Inferior parietal cortex (tissue), 1 donor: ENCODE measurements at regions not wholly inside any gene's neighbourhood (a gene's known extent, or its start where the extent isn't known, plus 50 kb on each side); places are given as distances from the start of the nearest gene placed in this dataset.

ENCODE experiments used
- DNase-seq: peaks from one replicate; pipeline ENCODE4 v3.0.0-alpha.2; 2016; ENCODE audit errors: extremely low spot score

DNA sequence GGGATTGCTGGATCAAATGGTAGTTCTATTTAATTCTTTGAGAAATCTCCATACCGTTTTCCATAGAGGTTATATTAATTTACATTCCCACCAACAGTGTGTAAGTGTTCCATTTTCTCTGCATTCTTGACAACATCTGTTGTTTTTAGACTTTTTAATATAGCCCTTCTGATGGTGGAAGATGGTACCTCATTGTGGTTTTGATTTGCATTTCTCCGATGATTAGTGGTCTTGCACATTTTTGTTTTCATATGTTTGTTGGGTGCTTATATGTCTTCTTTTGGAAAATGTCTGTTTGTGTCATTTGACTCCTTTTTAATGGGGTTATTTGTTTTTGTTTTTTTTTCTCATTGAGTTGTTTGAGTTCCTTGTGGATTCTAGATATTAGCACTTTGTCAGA lies 75.3 kb upstream of the PUDP start:
- DNase-seq, result no peak

DNA sequence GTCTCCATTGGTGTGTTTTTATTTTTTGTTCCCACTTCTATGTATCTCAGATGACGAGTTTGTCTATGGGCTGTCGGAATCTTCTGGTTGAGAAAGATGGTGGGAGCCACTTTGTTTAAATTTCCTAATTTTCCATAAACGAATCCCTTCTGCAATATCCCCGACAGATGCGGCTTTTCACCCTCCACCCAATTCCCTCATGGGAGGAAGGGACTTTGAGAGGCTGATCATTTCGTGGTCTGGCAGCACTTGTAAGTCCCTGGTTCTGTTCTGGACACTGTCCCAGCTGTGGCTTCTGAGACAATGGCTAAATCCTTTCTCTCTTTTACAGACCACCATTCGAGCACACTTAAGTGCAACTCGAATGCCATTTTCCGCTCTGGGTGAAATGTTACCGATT lies 72.2 kb upstream of the PUDP start:
- DNase-seq, result no peak

DNA sequence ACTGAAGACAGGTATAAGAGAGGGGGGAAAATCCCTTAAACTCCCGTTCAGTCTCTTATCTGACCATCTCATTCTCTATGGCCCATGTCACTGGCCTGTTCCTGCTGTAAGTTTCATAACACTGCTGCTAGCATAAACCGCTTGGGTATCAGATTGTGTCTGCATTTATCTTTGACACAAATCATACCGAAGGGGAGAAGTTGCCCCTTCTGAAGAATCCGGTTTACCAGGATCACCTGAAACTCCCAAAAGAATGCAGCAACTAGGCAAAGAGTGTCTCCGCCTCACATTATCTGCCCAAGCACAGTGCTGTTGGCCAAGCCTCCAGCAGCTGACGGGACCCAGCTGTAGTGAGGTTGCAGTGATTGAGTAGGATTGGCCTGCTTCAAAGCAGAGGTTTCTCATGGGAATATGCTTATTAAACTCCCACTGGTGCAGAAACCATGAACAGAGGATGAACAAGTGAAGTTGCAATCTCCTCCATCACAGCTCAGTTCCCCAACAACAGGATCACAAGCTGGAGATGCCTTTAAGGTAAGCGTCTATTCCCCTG lies 71.3 kb upstream of the PUDP start:
- no peak for DNase-seq

DNA sequence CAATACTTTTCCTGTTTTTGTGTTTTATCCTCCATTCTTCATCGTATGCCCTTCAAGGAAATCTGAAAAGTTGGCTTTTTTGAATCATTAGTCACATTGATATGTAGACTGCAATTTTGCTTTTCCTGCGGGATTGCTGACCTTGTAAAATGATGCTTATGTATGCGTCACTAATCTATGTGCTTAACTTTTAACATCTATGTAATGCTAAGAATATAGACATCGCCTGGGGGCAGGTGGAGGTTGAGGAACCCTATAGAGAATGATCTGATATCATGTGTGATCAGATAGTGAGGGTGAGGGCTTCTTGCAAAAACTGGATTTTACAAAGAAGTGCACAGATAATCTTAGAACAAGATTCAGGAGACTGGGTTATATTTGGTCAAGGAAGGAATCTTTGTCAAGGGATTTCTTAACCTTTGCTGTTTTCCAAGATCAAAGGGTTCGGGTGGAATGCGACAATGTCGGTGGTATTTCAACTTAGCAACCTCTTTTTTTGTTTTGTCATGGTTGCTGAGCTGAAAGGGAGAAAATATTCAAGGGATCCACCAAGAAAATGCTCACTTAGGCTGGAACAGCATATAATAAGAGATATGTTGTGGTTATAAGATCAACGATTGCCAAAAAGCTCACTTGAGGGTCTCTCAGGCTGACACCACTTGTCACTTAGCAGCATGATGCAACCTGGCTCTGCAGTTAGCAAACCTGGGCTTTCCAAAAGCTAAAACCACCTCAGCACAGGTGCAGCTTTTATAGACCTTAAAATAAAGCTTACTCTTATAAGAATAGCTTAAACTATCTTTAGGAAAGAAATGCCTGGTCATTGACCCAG lies 70.6 kb upstream of the PUDP start:
- no peak for DNase-seq

DNA sequence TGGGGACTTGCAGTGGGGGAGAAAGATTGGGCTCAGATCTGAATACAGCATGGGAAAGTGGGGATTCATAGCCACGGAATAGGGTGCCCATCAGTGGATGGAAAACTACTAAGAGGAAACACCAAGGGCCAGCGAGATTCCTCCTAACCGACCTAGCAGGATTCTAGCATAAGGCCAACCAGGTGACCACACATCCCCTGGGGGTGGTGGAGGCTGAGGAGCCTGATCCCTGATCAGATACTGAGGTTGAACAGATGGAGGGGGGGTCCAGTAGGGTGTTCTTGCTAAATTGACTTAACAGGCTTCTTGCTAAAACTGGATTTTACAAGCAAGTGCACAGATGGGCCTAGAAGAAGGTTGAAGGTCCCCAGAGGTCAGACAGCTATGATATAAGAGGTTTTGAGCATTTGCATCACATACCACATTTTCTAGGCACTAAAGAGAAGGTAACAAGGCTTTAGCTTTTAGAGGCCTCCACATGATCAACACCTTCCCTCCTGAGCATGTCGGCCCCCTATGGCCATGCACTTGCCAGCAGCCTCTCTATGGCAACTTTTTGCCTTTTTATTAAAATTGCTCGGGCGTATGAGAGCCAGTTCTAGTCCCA lies 69.1 kb upstream of the PUDP start:
- no peak for DNase-seq

DNA sequence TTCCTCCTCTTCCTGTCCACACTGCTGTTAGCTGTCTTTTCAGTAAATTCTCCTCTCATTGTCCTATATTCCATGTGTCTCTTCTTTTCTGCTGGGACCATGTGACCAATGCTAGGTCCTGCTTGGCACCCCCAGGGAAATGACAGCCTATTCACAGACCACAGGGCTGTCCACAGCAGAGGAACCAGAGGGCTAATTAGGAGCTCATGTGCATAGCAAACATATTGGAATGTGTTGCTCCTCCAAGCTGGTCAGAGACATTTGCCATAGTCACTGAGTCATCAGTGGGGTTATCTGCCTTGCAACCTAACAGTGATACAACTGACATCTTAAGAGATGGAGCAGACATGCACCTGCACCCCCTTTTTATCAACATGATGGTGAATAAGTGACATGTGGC lies 67.9 kb upstream of the PUDP start:
- DNase-seq, result no peak

DNA sequence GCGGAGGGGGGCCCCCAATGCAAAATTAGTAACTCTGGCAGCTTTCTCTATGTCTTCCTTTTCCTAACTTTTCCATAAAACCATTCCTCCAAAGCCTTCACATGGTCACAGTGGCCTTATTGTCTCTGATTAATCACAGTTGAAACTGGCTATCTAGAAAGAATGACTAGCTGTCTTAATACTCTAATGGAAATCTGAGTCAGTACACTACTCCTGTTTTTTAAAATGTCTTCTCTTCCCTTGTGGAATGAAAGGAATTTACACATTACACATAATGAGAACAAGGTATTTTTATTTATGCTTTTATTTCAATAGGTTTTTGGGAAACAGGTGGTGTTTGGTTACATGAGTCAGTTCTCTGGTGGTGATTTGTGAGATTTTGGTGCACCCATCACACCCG lies 66.3 kb upstream of the PUDP start:
- no peak for DNase-seq

DNA sequence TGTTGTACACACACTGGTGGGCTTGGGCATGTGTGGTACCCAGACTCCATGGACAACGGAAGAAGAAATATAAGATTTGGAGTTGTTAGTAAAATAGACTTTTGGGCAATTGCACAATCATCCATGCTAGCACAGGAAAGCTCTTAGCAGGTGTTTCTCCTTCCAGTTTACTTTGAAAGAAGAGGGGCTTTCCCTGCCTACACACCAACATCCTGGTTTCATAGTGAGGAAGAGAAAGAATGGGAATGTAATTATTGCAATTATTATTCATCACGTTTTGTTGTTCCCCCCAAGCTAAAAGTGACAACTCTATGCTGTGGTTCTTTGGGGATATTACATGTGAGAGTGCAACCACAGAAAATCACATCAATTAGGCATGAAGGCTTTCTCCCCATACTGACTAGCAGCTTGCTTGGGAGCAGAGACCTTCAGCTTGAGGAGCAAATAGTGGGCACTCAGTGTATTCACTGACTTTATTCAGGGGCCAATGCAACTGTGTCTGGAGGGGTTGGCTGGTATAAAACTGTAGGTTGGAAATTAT lies 57.2 kb upstream of the PUDP start:
- DNase-seq, result no peak

DNA sequence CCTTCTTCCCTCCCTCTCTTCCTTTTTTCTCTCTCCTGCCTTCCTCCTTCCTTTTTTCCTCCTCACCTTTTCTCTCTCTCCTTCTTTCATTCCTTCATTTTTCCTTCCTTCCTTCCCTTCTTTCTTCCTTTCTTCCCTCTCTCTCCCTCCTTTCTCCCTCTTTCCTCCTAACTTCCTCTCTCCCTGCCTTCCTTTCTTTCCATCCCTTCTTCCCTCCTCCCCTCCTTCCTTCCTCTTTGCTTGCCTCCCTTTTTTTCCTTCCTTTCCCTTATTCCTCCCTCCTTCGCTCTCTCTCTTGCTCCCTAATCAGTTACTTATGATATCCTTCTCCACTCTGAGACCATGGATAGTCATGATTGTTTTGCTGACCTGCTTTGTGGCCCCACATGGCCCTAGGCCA lies 56.7 kb upstream of the PUDP start:
- no peak for DNase-seq

DNA sequence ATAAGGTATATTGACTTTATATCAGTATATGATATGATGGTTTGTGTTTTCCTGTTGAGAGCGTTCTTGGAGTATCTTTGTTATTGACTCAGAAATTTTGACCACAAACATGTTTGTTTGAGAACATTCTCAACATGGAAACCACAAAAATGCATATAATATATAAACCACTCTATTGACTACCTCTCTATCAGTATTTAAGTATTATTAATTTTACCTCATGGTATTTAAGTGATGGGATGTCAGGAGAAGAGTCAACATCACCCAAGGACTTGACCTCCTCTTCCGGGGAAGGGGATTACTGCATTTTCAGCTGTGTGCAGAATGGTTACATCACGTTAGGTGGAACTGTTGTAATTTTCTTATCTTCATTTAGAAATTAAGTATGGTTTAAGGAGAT lies 54.3 kb upstream of the PUDP start:
- DNase-seq, result no peak

DNA sequence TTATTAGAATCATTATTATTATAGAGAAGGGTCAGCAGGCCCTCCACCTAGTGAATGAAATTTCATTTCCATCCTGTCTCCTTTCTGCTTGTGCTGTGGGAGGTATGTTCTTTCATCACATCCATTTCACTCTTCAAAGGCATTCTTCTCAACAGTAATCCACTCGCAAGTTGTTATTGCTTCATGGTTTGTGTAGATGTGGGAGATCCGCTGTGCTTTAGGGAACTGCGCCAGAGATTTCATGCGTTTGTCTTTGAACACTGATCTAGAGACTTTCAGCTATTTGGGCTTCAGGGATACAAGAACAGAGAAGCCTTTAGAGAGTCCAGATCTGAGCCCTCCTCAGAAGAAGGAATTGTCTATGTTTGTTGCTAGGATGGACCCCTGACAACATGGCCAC lies 53.5 kb upstream of the PUDP start:
- no peak for DNase-seq

DNA sequence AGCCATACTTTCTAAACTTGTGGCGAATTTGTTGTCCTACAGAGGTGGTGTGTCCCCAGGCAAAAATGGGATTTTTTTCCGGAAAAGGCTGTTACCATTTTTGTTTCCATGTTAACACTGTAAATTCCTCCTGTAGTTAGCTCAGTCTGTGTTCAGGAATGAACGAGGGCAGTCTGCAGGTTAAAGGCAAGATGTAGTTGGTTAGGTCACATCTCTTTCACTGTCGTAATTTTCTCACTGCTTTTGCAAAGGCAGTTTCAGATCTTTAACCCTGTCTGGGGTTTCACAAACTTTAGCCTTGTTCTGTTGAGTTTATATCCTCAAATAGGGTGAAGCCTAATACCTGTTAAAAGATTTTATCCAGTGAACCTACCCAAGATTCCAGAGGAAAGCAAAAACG lies 50.5 kb upstream of the PUDP start:
- no peak for DNase-seq
